Motor neuron (in vitro differentiated cells): ENCODE measurements at regions not wholly inside any gene's neighbourhood (a gene's known extent, or its start where the extent isn't known, plus 50 kb on each side); places are given as distances from the start of the nearest gene placed in this dataset.
"Not testable (repeated sequence)": the region's sequence is repeated elsewhere in the genome, so short reads cannot be mapped to it uniquely, and the experiment has no call there.

Source experiments
- ATAC-seq, 8 experiments: fragments of 200-7000 bp; cut with Tn5 transposase; replicated peaks in 6 of 8; 2 replicates each; pipeline ENCODE4 v1.8.0; 2021; ENCODE audit warnings: mild to moderate bottlenecking in 8 of 8, moderate library complexity in 8 of 8
- H3K27ac ChIP-seq, 2 donors: fragments of 250-450 bp; sonication (Bioruptor Pico); 2 replicates each; pipeline ENCODE4 v1.9.0; 2021; ENCODE audit warnings: antibody characterized with exemption in 2 of 2, mild to moderate bottlenecking in 2 of 2, moderate library complexity in 1 of 2
- H3K4me1 ChIP-seq, 2 donors: fragments of 250-450 bp; sonication (Bioruptor Pico); replicated peaks in 1 of 2; 2 replicates each; pipeline ENCODE4 v1.6.1; 2021; ENCODE audit warnings: antibody characterized with exemption in 2 of 2, mild to moderate bottlenecking in 2 of 2, moderate library complexity in 1 of 2
- H3K4me3 ChIP-seq, 5 donors: fragments of 250-450 bp; sonication (Bioruptor Pico); 2 replicates each; pipeline ENCODE4 v1.9.0; 2021; ENCODE audit warnings: antibody characterized with exemption in 5 of 5, mild to moderate bottlenecking in 5 of 5, moderate library complexity in 4 of 5
- WGBS, 10 experiments: fragments of 450-650 bp; shearing (Covaris generic); methylation state at CpG; one replicate each; pipeline ENCODE4 v1.0.0; 2022; 5-methylcytosine and 5-hydroxymethylcytosine counted together
- in situ Hi-C, 9 experiments: fragments of 400-800 bp; cut with MboI; loops; one replicate each; pipeline ENCODE4 v1.15.0; 2021; ENCODE audit warnings: low sequenced_read_pairs in 9 of 9, low pct_unique_long_range_greater_than_20kb in 2 of 9; ENCODE audit not compliant: unreplicated experiment in 9 of 9

- H3K27ac ChIP-seq, result no peak overlapping the region
- H3K4me3 ChIP-seq, result no peak overlapping the region
- in situ Hi-C loops, result no loop called here
- H3K4me1 ChIP-seq, result no peaks in the 10 kb centered on the region
- peak in 3 of 8 experiments; percentile 85 to 89 (median 86) for ATAC-seq
- WGBS, 10 experiments, result 0 to 85% (median 32%) methylated on average over 1 to 4 of the region's 4 CpGs; no CpG with 5 or more reads in 2 of the 10 experiments
Observed at GRCh38 chr5:40355846-40356245, 323.9 kb upstream of the PTGER4 start.

- 0 to 100% (median 68%) methylated on average over 1 to 3 of the region's 6 CpGs; no CpG with 5 or more reads in 4 of the 10 experiments for WGBS, 10 experiments
- in situ Hi-C loops, result no loop called here
Observed at GRCh38 chr5:40355181-40355580, 324.5 kb upstream of the PTGER4 start.

GRCh38 chr5:40354171-40354570 lies 325.5 kb upstream of the PTGER4 start:
- Histone ChIP-seq H3K4me3 (no peak overlapping the region), H3K4me1 (no peaks in the 10 kb centered on the region), H3K27ac (no peak overlapping the region)
- 65 to 95% (median 68%) methylated on average over 2 to 5 of the region's 5 CpGs; no CpG with 5 or more reads in 7 of the 10 experiments for WGBS, 10 experiments
- in situ Hi-C loops, result no loop called here
- ATAC-seq, result no peak

More at GRCh38 chr5:40355181-40355580, 324.5 kb upstream of the PTGER4 start:
- Histone ChIP-seq H3K4me3 (no peak overlapping the region), H3K4me1 (no peaks in the 10 kb centered on the region), H3K27ac (no peak overlapping the region)
- no peak for ATAC-seq

GRCh38 chr5:40353442-40353841 lies 326.3 kb upstream of the PTGER4 start:
- in situ Hi-C loops, result no loop called here
- no peak for ATAC-seq
- 27 to 95% (median 76%) methylated on average over 2 to 3 of the region's 3 CpGs; no CpG with 5 or more reads in 1 of the 10 experiments for WGBS, 10 experiments
- no peak overlapping the region for H3K4me3 ChIP-seq
- no peaks in the 10 kb centered on the region for H3K4me1 ChIP-seq
- H3K27ac ChIP-seq, result no peak overlapping the region

- Histone ChIP-seq H3K4me3 (no peak overlapping the region), H3K4me1 (no peaks in the 10 kb centered on the region), H3K27ac (no peak overlapping the region)
- in situ Hi-C loops, result no loop called here
- ATAC-seq, result no peak
- WGBS, 10 experiments, result 65 to 97% (median 87%) methylated on average over 2 to 9 of the region's 10 CpGs; no CpG with 5 or more reads in 1 of the 10 experiments
Observed at GRCh38 chr5:40347981-40348725, 331.6 kb upstream of the PTGER4 start.

- Histone ChIP-seq H3K27ac (no peak overlapping the region), H3K4me3 (no peak overlapping the region), H3K4me1 (no peaks in the 10 kb centered on the region)
- no peak for ATAC-seq
- in situ Hi-C loops, result no loop called here
- WGBS, 10 experiments, result 20 to 100% (median 80%) methylated on average over 1 of the region's 1 CpG; no CpG with 5 or more reads in 3 of the 10 experiments
Observed at GRCh38 chr5:40346901-40347300, 332.8 kb upstream of the PTGER4 start.

- H3K27ac ChIP-seq, H3K4me3 ChIP-seq, in situ Hi-C loops, ATAC-seq, H3K4me1 ChIP-seq: not testable (repeated sequence)
- WGBS, 10 experiments, result 60 to 100% (median 94%) methylated on average over 1 to 3 of the region's 3 CpGs; no CpG with 5 or more reads in 3 of the 10 experiments
Observed at GRCh38 chr5:40338434-40338833, 341.3 kb upstream of the PTGER4 start.

GRCh38 chr5:40334242-40334635 lies 345.5 kb upstream of the PTGER4 start:
- no peaks in the 10 kb centered on the region for H3K4me1 ChIP-seq
- H3K27ac ChIP-seq, result no peak overlapping the region
- H3K4me3 ChIP-seq, result no peak overlapping the region
- in situ Hi-C loops, result no loop called here
- 50 to 88% (median 77%) methylated on average over 1 of the region's 1 CpG; no CpG with 5 or more reads in 1 of the 10 experiments for WGBS, 10 experiments
- no peak for ATAC-seq

DNA sequence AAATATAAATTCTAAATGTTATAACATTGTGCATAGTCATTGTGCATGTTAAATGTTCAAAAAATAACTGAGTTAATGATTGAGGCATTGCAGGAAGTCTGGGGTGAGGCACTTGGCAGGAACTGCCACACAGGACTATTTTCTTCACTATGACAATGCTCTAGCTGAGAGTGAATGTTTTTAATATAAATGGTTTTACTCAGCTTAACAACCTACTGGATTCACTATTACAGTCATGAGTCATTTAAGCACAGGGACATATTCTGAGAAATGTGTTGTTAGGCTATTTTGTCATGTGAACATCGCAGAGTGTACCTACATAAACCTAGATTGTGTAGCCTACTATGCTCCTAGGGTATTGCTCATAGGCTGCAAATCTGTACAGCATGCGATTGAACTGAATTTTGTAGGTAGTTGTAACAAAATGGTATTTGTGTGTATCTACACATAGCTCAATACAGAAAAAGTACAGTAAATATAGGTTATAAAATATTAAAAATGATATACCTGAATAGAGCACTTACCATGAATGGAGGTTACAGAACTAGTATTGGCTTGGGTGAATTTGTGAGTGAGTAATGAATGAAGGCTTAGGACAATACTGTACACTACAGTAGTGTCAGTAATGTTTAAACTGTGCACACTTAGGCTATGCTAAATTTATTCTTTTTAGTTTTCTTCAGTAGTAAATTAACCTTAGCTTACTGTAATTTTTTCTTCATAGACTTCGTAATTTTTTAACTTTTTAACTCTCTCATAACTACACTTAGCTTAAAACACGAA lies 346.1 kb upstream of the PTGER4 start:
- no peak overlapping the region for H3K4me3 ChIP-seq
- peak in 4 of 8 experiments; percentile 61 to 98 (median 82) for ATAC-seq
- H3K27ac ChIP-seq, result no peak overlapping the region
- WGBS, 10 experiments, result 67 to 93% (median 79%) methylated on average over 2 to 4 of the region's 4 CpGs
- no peaks in the 10 kb centered on the region for H3K4me1 ChIP-seq
- in situ Hi-C loops, result no loop called here

DNA sequence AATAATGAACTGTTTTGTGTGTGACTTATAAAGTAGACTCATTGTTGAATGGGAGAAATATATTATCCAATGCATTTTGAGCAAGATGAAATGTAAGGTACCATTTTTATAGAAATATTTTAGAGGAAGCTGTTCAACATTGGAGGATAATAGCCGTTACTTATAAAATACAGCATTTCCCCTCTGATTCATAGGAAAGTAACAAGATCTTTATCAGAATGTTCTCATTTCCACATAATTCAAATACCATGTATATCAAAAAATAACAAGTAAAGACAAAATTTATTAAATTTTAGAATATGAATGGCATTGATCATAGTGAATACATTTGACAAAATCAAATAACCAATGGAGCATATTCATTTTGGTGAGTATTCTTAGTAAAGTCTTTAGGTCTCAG lies 346.7 kb upstream of the PTGER4 start:
- Histone ChIP-seq H3K27ac (no peak overlapping the region), H3K4me3 (no peak overlapping the region), H3K4me1 (no peaks in the 10 kb centered on the region)
- ATAC-seq, result no peak
- WGBS, 10 experiments, result 50 to 100% (median 89%) methylated on average over 1 of the region's 1 CpG
- in situ Hi-C loops, result no loop called here

DNA sequence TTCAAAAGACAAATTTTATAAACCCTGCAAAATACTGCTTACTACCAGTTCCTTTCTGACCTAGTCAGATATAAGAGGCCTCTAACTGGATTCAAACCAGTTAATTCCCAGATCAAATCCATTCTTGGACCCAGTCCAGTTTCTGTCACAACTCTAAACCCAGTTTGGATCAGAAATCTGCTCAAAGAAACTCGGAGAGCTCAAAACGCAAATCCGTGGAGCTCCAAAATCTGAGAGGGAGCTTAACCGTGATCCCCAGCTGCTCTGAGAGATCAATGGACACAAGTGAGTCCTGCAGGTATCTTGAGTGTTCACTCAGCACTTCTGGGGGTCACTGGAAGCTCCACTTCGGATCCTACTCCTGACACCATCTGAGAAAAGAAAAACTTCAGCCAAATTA lies 348.1 kb upstream of the PTGER4 start:
- H3K27ac ChIP-seq, result no peak overlapping the region
- H3K4me1 ChIP-seq, result no peaks in the 10 kb centered on the region
- no peak for ATAC-seq
- no peak overlapping the region for H3K4me3 ChIP-seq
- in situ Hi-C loops, result no loop called here
- WGBS, 10 experiments, result 33 to 100% (median 80%) methylated on average over 1 to 5 of the region's 5 CpGs; no CpG with 5 or more reads in 1 of the 10 experiments

- no peaks in the 10 kb centered on the region for H3K4me1 ChIP-seq
- ATAC-seq, result no peak
- in situ Hi-C loops, result no loop called here
- no peak overlapping the region for H3K27ac ChIP-seq
- no peak overlapping the region for H3K4me3 ChIP-seq
Observed at GRCh38 chr5:40321514-40321913, 358.2 kb upstream of the PTGER4 start.

DNA sequence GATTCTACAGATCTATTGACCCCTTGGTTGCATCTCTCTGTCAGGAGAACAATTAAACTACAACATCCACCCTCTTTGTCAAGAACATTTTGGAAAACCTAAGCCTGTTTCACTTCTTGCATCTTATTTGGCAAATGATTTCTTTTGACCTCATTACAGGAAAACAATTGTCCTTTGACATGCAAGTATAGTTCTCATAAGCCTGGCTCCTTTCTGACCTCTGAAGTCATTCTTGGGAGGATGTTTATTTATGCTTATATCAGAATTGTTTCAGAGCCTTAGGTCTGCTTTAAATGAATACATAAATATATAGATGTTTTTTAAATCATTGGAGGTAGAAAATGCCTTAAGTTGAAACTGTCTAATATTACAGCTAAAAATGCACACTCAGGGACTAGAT lies 361.3 kb upstream of the PTGER4 start:
- in situ Hi-C loops, result no loop called here
- Histone ChIP-seq H3K4me3 (no peak overlapping the region), H3K27ac (no peak overlapping the region), H3K4me1 (no peaks in the 10 kb centered on the region)
- ATAC-seq, result peak in 3 of 8 experiments; percentile 59 to 73 (median 70)
